ENCODE measurements at regions not wholly inside any gene's neighbourhood (a gene's known extent, or its start where the extent isn't known, plus 50 kb on each side); places are given as distances from the start of the nearest gene placed in this dataset.

DNA sequence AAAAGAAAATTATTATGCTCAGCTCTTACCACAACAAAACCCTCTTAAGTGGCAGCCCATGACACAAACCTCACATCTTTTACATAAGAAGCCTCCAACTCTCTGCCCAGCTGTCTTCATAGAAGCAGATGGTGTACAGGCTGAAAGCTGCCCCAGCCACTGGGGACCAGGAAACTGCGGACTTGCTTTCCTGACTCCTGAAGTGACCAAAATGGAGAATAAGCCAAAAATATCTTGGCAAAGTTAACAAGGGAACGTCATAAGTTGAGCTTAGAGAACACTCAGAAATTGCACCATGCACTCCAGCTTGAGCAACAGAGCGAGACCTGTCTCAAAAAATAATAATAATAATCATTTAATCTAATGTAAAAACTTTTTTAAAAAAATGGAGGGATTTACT, 160.3 kb upstream of the CDYL start:
- TF ChIP-seq POLR2AphosphoS5 (IDR thresholded peaks at IDR 0.05; ENCODE audit: borderline replicate concordance, low read depth, low read length) (no peak), EZH2 (IDR thresholded peaks at IDR 0.05) (no peak), FOXP2 (optimal IDR thresholded peaks at IDR 0.05; ENCODE audit: control extremely low read depth, extremely low read length, insufficient read depth) (no peak)

All from SK-N-MC (cell line).